ENCODE measurements at regions not wholly inside any gene's neighbourhood (a gene's known extent, or its start where the extent isn't known, plus 50 kb on each side); places are given as distances from the start of the nearest gene placed in this dataset.

DNA sequence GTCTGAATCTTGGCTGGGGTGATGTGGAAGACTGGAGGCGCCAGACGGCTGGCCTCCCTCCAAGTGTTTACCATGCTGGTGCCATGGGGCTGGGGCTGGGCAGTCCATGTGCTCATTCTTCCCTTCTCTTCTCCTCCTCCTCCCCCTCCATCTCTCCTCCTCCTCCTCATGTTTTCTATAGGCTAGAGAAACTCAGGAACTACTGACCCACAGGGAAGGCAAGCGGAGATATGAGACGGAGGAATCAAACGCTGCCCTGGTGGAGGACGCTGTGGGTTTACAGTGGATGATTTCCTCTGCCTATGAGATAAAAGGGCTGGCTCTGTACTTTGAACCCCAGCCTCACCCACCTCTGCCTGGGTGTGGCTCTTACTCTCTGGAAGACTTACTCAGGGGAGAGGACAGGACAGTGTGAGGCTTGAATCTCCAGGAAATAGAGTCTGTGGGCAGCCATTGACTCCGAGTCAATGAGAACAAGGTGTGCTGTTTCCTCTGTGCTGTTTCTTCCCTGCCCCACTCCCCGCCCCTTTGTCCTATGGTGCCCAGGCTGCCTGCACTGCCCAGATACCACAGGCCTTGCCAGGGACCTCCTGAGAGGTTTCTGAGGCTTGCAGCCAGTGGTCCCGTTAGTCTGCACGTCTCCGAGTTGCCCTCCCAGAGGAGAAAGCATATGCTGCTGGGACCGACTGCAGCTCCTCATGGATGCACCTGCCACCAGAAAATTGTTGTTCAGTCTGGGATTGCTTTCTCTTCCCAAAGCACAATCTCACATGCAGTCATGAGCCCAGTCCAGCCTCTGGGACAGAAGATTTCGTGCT is 132.6 kb upstream of the ARHGAP5 start:
- DNase-seq, result no peak

DNA sequence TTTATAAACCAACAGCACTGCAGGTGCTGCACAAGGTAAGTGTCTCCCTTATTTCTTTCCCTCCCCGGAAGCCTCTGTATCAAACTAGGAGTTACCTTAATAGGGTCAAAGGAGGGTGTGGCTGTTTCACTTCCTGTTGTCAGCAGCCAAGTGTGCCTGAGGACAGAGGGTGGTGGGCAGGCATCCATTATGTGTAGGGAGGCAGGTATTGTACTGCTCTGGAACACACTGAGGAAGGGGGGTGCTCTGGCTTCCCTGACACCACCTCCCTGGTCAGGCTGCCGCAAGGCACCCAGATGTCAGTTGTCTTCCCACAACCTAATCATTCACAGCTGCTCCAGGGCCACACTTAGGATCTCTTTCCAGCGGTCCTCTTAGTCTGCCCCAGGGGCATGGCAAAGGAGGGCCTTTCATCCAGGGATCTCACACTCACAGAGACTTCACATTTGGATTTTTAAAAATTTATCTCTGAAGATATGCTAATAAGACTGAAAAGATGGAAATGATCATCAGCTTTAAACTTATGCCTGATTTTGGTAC is 132.0 kb upstream of the ARHGAP5 start:
- peak; percentile 51 for DNase-seq

DNA sequence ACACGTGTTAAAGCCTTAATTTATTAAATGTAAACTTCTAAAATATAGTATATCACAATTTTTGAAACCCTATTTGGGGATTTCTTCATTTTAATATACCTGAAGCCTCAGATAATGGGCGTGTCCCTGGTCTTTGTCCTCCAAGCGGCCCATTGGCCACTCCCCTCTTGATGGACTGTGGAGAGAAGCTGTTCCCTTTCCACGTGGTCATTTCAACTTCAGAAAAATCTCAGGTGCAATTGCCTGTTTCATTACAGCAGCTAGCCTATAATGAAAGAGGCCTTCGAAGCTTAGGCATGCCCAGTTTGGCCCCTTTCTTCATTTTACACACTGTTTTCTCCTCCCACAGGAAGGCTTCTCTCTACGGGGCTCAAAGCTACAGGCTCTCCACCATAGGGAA is 131.4 kb upstream of the ARHGAP5 start:
- DNase-seq, result no peak

DNA sequence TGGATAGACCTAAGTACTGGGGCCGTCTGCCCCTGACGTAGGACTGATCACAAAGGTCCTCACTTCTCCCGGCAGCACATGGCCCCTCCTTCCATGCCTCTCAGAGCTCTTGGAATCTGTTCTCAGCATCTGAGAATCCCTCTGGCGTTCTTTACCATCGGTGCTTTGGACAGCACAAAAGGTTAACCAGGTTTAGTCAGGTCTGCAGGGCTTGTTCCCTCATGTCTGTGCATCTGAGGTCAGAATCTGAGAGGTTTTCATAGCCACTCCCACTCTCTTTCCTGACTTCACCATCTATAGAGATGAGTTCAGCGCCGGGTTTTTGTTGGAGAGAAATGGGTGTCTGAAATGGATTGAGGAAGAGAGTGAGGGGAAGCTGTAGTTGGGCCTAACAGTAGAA is 130.0 kb upstream of the ARHGAP5 start:
- DNase-seq, result no peak

DNA sequence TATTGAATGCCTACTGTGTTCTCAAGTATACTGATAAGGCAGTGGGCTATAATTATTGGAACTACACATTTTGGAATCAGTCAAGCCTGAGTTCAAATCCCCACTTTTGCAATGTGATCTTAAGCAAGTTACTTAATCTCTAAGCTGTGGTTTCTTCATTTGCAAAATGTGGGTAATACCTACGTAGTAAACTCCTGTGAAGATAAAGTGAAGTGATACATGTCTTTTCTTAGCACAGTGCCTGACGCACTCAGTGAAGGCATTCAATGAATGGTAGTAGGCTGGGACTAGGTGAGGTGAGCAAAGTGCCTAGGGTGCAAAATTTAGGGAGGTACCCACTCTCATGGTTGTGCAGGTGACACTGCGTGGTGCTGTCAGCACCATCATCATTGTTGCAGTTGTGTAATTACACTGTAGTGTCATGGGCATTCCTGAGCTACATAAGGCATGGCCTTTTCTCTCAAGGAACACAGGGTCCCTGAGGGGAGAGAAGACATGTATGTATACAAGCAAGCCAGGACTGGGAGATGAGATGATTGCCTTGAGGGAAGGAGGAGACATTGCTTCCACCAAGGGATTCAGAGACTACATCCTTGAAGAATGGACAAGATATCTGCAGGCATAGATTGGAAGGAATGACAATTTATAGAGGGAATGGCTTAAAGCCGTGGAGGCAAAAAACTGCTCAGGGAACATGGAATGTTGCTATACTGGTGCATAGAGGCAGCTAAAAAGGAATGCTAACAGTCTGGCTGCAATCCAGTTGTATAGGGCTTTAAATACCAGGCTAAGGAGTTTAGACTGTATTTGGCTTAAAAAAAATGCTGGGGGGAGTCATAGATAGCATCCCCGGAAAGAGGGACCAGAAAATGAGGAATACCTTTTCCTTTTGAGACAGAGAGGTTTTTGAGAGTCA is 129.2 kb upstream of the ARHGAP5 start:
- no peak for DNase-seq

DNA sequence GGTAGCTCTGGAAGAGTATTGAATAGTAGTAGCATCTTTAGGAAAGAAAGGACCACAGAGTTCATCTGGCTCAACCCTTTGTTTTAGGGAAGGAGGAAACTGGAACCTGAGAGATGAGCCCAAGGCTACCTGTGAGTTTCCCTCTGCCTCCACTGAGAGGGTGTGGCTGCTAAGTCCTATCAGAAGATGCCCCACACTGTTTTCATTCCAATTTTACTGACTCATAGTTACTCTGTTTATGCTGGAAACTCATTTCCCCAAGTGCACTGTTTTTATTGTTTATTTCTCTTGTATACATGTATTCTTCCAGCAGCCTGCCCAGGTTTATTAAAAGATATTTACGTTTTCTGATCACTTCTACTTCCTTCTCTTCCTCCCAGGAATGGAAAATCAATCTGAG is 127.4 kb upstream of the ARHGAP5 start:
- no peak for DNase-seq

DNA sequence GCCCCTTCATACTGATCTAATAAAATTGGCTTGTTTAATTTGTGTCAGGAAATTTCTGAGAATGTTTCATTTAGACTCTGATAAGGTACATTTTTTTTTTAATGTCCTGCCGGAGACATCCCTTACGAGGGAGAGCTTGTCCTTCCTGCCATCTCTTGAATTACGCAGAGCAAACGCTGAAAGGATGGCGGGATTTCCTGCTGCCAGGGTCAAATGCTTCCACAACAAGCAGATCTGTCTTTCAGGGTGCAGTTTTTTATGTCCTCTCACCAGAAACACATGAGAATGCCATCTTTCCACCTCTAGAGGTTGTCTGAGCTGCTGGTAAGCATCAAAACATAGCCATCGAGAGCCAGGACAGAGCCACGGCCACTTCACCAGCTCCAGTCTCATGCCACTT is 126.8 kb upstream of the ARHGAP5 start:
- no peak for DNase-seq

DNA sequence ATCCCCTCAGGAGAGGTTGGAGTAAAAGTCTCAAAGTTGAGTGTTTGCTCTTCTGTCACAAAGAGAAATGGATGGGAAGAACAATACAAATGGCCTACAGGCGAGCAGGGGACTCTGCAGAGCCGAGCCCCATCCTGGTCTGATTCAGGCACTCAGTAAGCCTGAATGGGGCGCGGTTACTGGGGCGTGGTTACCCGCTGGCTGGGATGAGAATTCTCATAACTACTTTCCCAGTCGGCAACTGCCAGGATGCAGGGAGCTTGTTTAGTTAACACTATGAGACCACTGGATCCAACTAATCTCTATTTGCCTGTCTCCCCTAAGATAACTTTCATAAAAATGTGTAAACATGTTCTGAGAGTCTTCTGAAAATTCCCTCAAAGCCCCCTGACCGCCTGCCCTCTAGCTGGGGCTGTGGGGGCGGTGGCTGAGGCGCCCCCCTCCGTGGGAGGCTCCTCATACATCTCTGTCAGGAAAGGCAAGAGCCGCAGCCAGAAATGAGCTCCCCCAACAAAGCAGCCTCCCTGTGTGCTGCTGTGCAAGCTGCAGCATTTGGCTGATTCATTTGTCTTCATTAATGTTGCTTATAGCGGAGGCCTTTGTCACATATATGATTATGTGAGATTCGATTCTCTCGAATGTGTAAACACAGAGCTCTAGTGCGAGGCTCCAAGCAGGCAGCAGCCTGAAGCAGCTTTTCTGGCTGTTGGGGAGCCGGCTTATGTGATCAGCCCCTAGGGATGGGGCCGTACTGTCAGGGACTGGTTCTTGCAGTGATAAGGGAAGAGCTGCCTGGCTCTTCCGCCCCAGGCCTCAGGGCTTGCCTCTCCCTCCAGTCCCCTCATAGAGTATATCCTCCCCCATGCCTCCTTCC is 126.1 kb upstream of the ARHGAP5 start:
- DNase-seq, result peak; percentile 85

DNA sequence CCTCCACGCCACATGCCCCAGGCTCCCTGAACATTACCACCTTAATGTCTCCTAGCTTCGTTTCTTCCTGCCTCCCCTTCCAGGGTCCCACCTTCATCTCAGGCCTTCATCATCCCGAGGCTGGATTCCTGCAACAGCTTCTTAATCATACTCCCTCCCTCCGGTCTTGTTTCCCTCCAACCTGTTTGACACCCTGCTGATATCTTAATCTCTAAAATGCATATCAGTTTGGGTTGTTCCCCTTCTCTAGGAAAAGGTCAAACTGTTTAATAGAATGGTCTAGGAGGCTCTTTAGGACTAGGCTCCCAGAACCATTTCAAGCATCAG is 125.5 kb upstream of the ARHGAP5 start:
- DNase-seq, result no peak

DNA sequence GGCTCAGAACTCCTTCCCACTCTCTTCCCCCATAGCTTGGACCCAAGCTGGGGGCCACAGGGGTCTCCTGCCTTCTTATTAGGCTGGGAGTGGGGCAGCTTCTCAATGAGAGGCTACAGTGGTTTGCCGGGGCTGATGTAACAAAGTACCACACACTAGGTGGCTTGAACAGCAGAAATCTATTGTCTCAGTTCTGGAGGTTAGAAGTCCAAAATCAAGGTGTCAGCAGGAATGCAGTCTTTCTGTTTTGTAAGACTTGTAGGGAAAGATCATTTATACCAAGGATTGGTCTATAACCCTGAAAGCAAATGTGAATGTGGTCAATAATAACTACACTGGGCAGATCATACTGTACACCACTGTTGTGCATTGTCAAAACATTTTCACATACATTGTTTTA is 124.5 kb upstream of the ARHGAP5 start:
- no peak for DNase-seq

DNA sequence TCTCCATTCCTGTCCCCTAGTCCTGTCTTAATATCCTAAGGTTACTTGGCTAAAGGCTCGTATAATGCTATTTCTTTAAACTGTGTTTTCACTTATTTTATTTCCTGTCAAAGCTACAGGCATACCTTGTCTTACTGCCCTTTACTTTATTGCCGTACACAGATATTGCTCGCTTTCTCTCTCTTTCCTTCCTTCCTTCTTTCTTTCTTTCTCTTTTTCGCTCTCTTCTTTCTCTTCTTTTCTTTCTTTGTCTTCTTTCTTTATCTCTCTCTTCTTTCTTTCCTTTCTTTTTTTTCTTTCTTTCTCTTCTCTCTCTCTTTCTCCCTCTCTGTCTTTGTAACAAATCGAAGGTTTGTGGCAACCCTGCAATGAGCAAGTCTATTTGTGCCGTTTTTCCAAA is 123.9 kb upstream of the ARHGAP5 start:
- no peak for DNase-seq

DNA sequence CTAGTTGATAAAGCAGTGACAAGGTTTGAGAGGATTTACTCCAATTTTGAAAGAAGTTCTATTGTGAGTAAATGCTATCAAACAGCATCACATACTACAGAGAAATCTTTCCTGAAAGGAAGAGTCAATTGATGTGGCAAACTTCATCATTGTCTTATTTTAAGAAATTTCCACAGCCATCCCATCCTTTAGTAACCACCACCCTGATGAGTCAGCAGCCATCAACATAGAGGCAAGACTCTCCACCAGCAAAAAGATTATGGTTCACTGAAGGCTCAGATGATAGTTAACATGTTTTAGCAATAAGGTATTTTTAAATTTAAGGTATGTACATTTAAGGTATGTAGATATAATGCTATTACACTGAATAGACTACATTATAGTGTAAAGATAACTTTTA is 122.1 kb upstream of the ARHGAP5 start:
- DNase-seq, result no peak

DNA sequence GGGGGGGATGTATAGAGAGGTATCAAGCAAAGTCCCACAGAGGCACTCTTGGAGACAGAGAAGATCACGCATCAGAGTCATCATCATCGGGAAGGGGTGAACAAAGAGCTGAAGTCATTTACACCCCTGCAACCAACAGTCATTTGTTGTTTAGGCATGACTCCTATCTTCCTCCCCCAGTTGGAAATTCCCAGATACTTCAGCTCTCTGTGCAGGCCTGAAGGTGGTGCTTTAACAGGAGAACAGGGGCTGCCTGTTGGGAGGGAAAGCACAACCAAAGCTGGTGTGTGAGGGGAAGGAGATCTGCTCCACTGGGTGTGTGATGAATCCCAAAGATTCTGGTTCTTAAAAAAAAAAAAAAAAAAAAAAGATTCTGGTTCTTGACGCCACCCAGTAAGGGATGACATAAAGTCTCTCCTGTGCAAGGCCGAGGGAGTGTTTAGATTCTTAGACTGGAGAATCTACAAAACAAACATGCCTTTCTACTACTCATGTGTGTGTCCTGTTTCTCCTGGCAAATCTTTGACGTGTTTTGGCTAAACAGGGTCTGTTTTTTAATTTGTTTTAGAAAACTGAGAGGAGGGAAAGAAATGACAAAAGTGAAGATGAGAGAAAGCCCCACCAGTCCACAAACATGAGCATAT is 121.0 kb upstream of the ARHGAP5 start:
- DNase-seq, result no peak

DNA sequence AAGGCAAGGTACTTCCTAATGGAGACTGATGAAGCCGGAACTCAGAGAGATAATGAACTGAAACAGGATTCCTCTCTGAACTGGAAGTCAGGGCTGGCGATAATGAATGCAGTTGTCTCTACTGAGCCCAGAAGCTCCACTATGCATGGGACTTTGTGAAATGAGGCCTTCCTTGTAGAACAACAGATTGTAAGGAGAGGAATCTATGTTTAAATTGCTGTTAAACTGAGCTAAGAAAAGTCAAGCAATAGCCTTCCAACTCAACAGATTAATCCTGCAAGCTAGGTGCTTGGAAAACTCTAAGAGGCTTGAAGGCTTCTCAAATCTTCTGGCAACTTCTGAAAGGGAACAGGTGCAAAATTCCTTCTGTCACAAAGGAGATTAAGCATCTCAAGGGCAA is 119.5 kb upstream of the ARHGAP5 start:
- DNase-seq, result no peak

DNA sequence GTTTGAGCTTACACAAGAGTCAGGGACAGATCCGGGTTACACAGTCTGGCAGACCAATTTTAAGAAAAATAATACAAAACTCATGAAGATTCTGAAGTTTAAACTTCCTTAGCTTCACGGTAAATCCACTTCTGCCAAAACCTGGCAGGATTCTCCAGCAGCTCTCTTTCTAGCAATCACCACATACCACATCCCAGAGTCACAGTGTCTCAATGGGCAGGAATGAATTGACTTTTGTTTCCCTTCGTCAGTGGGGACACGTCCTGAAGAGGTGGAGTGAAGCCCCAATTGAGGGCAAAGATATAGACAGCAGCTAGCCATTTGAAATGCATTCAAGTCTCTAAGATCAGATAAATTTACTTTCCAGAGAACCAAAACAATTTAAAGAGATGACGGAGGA is 117.1 kb upstream of the ARHGAP5 start:
- no peak for DNase-seq

DNA sequence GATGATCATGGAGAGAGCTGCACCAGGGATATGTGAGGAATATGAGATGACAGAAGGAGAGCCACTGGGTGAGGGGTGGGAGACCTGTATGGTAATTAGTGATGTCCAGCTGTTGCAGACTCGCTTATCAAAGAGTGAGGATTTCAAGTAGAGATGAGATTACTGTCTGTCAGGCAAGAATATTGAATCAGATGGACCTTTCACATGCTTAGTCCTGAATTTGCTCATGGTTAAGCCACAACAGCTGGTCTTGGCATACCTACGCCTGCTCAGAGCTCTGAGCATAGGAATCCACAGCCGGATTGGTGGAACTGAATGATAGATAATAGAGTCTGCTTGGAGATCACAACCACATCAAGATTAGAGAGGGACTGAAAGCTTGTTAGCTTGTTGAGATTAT is 115.2 kb upstream of the ARHGAP5 start:
- no peak for DNase-seq

DNA sequence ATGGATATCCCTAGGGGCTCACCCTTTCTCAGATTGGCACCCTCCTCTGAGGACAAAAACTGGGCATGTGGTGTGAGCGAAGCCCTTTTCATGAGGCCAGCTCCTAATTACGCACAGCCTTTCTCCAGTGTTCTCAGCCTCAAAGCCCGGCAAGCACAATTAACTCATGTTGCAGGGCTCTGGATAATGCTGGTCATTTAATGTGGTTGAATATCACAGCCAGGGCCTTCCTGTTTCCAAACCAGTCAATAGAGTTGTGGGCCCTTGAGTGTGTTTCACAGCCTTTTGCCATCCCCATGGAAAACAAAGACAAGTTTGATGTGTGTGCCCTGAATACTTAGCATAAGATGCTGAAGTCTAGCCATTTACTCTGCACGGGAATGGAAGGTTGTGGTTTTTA is 114.2 kb upstream of the ARHGAP5 start:
- DNase-seq, result no peak

DNA sequence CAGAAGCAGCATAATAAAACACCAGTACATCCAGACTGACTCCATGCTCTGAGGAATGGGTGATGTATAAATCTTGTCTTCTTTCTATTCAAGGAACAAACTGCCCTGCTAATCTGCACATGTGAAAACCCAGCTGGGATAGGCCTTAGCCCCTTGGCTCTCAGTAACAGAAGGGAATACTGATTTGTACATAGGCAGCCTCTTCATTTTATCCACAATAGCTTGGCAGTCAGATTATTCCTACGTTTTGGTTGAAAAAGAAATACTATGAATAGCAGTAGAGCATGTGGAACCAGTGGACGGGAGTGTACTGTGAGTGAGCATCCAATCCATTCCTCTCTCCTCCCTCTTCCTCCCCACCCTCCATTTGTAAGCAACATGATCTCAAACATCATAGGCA is 113.5 kb upstream of the ARHGAP5 start:
- no peak for DNase-seq

DNA sequence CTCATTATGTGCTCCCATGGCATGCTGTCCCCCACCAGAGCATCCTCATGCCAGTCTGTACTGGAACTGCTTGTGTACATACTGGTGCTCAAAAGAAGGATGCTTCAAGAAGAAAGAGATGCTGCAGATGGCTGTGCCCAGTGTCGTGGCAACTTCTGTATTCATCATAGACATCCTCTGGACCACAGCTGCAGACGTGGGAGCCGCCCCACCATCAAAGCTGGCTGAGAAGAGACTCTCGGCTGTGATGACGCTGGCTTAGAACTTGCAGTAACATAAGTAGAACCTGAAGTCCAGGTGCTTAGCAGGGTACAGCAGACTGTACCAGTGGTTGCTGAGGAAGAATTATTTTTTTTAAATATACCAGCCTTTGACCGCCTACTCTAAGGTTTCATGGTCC is 112.6 kb upstream of the ARHGAP5 start:
- no peak for DNase-seq

DNA sequence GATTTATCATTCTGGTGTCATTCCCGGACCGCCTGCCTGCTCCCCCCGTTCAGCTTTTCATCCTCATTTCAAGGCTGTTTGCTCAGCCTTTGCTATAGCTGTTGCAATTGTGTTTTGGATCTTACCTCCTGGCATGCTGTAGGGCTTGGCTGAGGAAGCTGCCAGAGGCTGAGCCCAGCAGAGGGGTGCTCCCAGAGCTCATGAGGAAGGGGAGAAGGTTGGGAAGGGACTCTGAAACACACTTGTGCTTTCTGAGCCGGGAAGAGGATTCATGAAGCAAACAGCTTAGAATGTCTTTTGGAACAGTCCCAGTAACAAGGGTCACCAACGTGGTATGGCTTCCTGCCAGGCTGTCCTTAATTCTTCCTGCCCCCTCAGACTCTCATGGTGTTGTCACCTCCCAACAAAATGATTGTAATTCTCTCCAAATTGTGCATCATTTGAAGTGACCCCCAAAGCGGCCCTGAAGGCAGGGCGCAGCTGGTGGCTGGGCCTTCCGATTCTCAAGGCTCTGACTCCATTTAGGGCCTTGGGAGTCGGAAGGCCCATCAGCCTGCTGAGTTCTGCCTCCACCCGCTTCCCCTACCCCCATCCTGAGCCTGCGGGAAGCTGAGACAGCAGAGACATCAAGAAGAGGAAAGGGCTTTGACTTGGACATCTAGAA is 111.9 kb upstream of the ARHGAP5 start:
- no peak for DNase-seq

DNA sequence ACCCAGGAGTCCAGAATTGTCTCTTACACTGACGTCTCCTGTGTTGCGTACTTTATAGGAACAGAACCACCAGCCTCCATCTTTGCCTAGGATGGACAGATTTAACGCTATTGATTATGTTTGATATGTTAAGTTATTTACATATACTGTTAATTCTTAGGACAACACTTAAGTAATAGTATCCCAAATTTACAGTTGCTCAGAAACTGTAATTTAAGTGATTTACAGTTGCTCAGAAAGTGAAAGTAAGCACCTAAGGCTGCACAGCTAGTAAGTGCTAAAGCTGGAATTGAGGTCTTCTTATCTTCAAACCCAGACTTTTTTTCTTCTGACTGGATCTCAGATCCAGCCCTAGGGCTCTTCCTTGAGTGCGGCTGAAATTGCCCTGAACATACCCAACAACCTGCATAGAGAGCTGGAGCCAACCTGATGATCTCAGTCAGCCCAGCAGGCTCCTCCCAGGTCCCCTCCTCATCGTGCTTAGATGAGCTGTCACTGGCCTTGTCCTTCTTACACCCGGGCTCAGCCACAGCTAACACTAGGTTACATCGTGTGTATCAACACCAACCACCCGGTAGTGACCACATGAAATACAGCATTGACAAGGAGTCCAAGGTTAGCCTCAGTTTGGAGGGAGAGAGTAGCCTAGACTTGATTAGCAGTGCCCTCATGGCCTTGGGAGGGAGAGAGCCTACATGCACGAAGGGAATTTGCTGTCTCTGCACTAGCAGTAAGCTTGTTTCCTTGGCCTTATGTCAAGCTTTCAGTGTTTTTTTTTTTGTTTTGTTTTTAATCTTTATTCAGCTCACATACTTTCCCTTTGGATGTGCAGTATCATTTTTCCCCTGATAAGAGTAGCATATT is 111.1 kb upstream of the ARHGAP5 start:
- no peak for DNase-seq
